ENCODE measurements at regions not wholly inside any gene's neighbourhood (a gene's known extent, or its start where the extent isn't known, plus 50 kb on each side); places are given as distances from the start of the nearest gene placed in this dataset.
"Not testable (repeated sequence)": the region's sequence is repeated elsewhere in the genome, so short reads cannot be mapped to it uniquely, and the experiment has no call there.

- no peak for ATAC-seq
- no peaks in the 10 kb centered on the region for H3K27me3 ChIP-seq
- H3K4me3 ChIP-seq: no peak overlapping the region
- H3K27ac ChIP-seq: no peak overlapping the region
- H3K4me1 ChIP-seq: no peaks in the 10 kb centered on the region
- no peaks in the 10 kb centered on the region for H3K9me3 ChIP-seq
- no peaks in the 10 kb centered on the region for H3K36me3 ChIP-seq
- WGBS, 2 donors (ENCODE audit: low coverage in 1 of 2): 11 to 44% methylated on average over 1 of the region's 1 CpG
- no peak for TF ChIP-seq POLR2AphosphoS5 (IDR thresholded peaks at IDR 0.05)
- no peak for TF ChIP-seq EP300 (IDR thresholded peaks at IDR 0.05)
- TF ChIP-seq POLR2A (IDR thresholded peaks at IDR 0.05): no peak
- TF ChIP-seq, protein P1, sequence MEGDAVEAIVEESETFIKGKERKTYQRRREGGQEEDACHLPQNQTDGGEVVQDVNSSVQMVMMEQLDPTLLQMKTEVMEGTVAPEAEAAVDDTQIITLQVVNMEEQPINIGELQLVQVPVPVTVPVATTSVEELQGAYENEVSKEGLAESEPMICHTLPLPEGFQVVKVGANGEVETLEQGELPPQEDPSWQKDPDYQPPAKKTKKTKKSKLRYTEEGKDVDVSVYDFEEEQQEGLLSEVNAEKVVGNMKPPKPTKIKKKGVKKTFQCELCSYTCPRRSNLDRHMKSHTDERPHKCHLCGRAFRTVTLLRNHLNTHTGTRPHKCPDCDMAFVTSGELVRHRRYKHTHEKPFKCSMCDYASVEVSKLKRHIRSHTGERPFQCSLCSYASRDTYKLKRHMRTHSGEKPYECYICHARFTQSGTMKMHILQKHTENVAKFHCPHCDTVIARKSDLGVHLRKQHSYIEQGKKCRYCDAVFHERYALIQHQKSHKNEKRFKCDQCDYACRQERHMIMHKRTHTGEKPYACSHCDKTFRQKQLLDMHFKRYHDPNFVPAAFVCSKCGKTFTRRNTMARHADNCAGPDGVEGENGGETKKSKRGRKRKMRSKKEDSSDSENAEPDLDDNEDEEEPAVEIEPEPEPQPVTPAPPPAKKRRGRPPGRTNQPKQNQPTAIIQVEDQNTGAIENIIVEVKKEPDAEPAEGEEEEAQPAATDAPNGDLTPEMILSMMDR (IDR thresholded peaks at IDR 0.05): no peak
Observed at GRCh38 chr13:64087624-64088023, 2672.0 kb upstream of the PCDH20 start.

DNA sequence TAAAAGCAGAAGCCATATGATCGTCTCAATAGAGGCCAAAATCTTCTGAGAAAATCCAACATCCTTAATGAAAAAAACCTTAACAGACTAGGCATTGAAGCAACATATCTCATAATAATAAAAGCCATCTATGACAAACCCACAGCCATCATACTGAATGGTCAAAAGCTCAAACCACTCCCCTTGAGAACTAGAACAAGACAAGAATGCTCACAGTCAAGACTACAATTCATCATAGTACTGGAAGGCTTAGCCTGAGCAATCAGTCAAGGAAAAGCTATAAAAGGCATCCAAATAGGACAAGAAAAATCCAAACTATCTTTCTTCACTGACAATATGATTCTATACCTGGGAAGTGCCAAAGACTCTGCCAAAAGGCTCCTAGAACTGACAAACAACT, 2668.2 kb upstream of the PCDH20 start:
- H3K27me3 ChIP-seq: no peaks in the 10 kb centered on the region
- ATAC-seq: no peak
- WGBS, 2 donors (ENCODE audit: low coverage in 1 of 2): 43 to 78% methylated on average over 1 of the region's 1 CpG
- H3K27ac ChIP-seq: no peak overlapping the region
- H3K9me3 ChIP-seq: no peaks in the 10 kb centered on the region
- TF ChIP-seq POLR2A (IDR thresholded peaks at IDR 0.05) (no peak), POLR2AphosphoS5 (IDR thresholded peaks at IDR 0.05) (no peak), EP300 (IDR thresholded peaks at IDR 0.05) (no peak)
- TF ChIP-seq, protein P1 (IDR thresholded peaks at IDR 0.05): no peak
- no peak overlapping the region for H3K4me3 ChIP-seq
- H3K36me3 ChIP-seq: no peaks in the 10 kb centered on the region
- no peaks in the 10 kb centered on the region for H3K4me1 ChIP-seq

GRCh38 chr13:64083396-64083795, 2667.7 kb upstream of the PCDH20 start:
- TF ChIP-seq POLR2A (IDR thresholded peaks at IDR 0.05): no peak
- no peak for TF ChIP-seq POLR2AphosphoS5 (IDR thresholded peaks at IDR 0.05)
- TF ChIP-seq EP300 (IDR thresholded peaks at IDR 0.05): no peak
- TF ChIP-seq, protein P1 (IDR thresholded peaks at IDR 0.05): no peak
- WGBS, 2 donors (ENCODE audit: low coverage in 1 of 2): 67 to 92% methylated on average over 1 of the region's 1 CpG
- Histone ChIP-seq H3K4me1 (no peaks in the 10 kb centered on the region), H3K4me3 (no peak overlapping the region), H3K36me3 (no peaks in the 10 kb centered on the region), H3K9me3 (no peaks in the 10 kb centered on the region), H3K27ac (no peak overlapping the region), H3K27me3 (no peaks in the 10 kb centered on the region)
- ATAC-seq: no peak

DNA sequence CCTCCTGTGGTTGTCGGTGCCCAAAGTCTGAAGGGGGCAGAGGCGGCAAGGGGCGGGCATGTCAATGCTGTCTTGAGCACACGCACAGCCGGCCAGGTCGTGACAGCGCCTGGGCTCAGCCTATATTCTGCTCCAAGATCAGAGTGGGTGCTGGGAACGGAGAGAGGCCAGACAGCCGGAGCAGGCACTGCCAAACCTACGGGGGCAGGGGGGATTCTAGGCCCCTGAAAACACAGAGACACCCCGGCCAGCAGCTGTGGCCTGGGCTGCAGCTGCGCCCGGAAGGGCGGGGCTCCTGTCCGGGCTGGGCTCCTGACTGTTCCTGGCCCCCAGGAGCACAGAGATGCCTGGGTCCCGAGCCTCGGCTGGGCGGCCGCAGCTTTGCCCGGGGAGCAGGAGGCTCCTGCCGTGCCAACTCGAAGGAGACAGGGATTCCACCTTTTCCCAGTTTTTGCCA, 2662.9 kb upstream of the PCDH20 start:
- TF ChIP-seq EP300 (IDR thresholded peaks at IDR 0.05) (no peak), POLR2A (IDR thresholded peaks at IDR 0.05) (no peak), POLR2AphosphoS5 (IDR thresholded peaks at IDR 0.05) (no peak)
- TF ChIP-seq, protein P1 (IDR thresholded peaks at IDR 0.05): no peak
- Histone ChIP-seq H3K9me3 (no peaks in the 10 kb centered on the region), H3K4me1 (no peaks in the 10 kb centered on the region), H3K4me3 (no peak overlapping the region), H3K27ac (no peak overlapping the region), H3K36me3 (no peaks in the 10 kb centered on the region), H3K27me3 (no peaks in the 10 kb centered on the region)
- no peak for ATAC-seq
- WGBS, 2 donors (ENCODE audit: low coverage in 1 of 2): 80 to 95% methylated on average over 1 to 5 of the region's 22 CpGs

GRCh38 chr13:64078025-64078424, 2662.4 kb upstream of the PCDH20 start:
- WGBS, 2 donors (ENCODE audit: low coverage in 1 of 2): 100% methylated on average over 3 of the region's 6 CpGs; no CpG with 5 or more reads in 1 of the 2 donors
- Histone ChIP-seq H3K4me1 (no peaks in the 10 kb centered on the region), H3K9me3 (no peaks in the 10 kb centered on the region), H3K36me3 (no peaks in the 10 kb centered on the region), H3K4me3 (no peak overlapping the region), H3K27me3 (no peaks in the 10 kb centered on the region), H3K27ac (no peak overlapping the region)
- TF ChIP-seq, protein P1 (IDR thresholded peaks at IDR 0.05): no peak
- no peak for TF ChIP-seq POLR2AphosphoS5 (IDR thresholded peaks at IDR 0.05)
- TF ChIP-seq POLR2A (IDR thresholded peaks at IDR 0.05): no peak
- no peak for TF ChIP-seq EP300 (IDR thresholded peaks at IDR 0.05)
- no peak for ATAC-seq

- H3K27ac ChIP-seq, H3K4me3 ChIP-seq, ATAC-seq, H3K9me3 ChIP-seq, H3K36me3 ChIP-seq, H3K27me3 ChIP-seq, H3K4me1 ChIP-seq: not testable (repeated sequence)
- 80 to 87% methylated on average over 1 to 6 of the region's 36 CpGs for WGBS, 2 donors (ENCODE audit: low coverage in 1 of 2)
Observed at GRCh38 chr13:64077132-64077835, 2661.6 kb upstream of the PCDH20 start.

Data from gastroesophageal sphincter (tissue), 4 donors.